Stimulated activated CD4-positive, alpha-beta T cell treated with anti-CD3 and anti-CD28 coated beads, Interleukin-1b, Interleukin-23, amount 100 ng/mL, for 24 hours (primary cell): ENCODE measurements at regions not wholly inside any gene's neighbourhood (a gene's known extent, or its start where the extent isn't known, plus 50 kb on each side); places are given as distances from the start of the nearest gene placed in this dataset.
"Not testable (repeated sequence)": the region's sequence is repeated elsewhere in the genome, so short reads cannot be mapped to it uniquely, and the experiment has no call there.

Experiments used
- DNase-seq, 4 experiments: peaks; one replicate each; pipeline ENCODE4 v3.0.0-alpha.2; 2020; ENCODE audit warnings: low read depth in 4 of 4, low spot score in 1 of 4

GRCh38 chr6:170213637-170214018 is 77.2 kb downstream of the DLL1 start:
- DNase-seq, result not testable (repeated sequence)

GRCh38 chr6:170212956-170213636 is 77.8 kb downstream of the DLL1 start:
- no peak for DNase-seq

DNA sequence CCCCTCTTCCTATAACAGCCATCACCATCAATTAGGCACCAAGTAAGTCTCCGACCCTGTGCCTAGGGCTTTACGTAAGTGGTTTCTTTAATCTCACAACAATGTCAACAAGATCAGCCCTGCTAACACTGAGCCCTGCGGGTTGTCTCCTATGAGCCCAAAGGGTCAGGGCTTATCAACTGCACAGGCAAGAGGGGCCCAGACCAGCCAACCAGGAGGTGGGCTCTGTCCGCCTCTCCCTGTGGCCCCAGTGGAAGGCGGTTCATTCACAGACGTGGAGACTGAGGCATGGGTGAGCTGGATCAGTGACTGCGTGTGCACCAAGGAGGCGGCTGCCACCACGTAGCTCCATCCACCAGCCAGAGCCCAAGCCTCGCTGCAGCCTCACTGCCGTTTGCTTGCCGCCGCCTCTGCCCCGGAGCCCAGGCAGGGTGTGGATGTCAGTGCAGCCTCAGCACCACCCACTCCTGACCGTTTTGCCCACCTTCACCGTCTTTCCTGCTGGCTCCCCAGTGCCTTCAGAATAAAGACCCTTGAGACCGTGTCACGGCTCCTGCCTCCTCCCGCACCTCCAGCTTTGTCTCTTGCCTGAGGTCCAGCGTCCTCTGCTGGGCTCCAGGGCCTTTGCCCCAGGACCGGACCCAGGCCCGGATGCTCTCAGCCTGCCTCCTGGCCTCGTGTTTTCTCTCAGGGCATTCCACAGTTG is 78.7 kb downstream of the DLL1 start:
- no peak for DNase-seq

- no peak for DNase-seq
Measured at GRCh38 chr6:170211404-170212025, 79.4 kb downstream of the DLL1 start.

GRCh38 chr6:170210651-170211403 is 80.1 kb downstream of the DLL1 start:
- DNase-seq, result no peak

DNA sequence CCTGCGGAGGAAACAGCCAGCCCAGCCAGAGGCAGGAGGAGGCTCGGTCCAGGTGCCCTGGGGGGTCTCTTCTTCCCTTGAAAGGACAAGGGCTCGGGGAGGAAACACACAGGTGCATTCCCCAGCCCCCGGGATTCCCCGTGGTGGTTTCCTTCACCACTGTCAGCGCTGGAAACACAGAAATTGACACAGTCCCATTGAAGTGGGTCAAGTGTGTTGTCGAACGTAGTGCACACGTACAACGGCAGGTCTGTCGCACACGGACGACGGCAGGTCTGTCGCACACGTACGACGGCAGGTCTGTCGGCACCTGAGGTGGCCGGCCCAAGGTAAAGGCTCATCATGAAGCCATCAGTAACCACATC is 80.9 kb downstream of the DLL1 start:
- no peak for DNase-seq

GRCh38 chr6:170209354-170210025 is 81.4 kb downstream of the DLL1 start:
- DNase-seq, result no peak

GRCh38 chr6:170208651-170209353 is 82.1 kb downstream of the DLL1 start:
- no peak for DNase-seq

GRCh38 chr6:170208182-170208601 is 82.7 kb downstream of the DLL1 start:
- no peak for DNase-seq

DNA sequence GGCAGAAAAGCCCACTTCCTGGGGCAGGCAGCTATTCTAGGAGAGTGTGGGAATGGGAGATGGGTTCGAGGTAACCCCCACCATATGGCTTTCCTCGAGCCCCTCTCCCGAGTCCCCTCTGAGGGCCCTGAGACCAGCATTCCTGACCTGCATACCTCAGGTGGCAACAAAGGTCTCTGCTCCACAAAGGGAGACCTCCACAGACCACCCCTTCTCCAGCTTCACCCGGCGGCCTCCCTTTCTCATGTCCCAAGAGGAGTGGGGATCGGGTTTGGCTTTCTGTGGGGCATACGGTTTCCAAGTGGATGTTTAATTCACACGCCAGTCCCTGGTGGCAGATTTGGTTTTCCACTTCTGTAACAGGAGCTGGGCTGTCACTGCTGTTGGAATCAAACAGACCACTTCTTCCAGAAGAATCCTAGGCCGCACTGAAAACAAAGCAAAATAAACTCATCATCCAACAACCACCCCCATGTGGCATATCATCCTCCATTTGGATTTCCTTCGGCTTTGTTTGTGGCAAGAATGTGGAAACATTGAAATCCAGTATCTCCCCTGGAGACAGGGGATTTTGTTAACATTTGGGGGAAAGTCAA is 83.2 kb downstream of the DLL1 start:
- DNase-seq, result no peak

- DNase-seq, result no peak
Measured at GRCh38 chr6:170206851-170207431, 83.9 kb downstream of the DLL1 start.

DNA sequence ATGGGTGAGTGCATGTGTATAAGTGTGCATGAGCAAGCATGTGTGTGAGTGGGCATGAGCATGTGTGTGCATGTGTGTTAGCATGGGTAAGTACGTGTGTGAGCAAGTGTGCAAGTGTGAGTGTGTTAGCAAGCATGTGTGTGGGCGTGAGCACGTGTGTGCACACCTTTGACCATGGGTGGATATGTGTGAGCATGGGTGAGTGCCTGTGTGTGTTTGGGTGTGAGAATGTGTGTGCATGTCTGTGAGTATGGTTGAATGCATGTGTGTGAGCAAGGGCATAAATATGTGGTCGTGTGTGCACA is 84.6 kb downstream of the DLL1 start:
- no peak for DNase-seq

DNA sequence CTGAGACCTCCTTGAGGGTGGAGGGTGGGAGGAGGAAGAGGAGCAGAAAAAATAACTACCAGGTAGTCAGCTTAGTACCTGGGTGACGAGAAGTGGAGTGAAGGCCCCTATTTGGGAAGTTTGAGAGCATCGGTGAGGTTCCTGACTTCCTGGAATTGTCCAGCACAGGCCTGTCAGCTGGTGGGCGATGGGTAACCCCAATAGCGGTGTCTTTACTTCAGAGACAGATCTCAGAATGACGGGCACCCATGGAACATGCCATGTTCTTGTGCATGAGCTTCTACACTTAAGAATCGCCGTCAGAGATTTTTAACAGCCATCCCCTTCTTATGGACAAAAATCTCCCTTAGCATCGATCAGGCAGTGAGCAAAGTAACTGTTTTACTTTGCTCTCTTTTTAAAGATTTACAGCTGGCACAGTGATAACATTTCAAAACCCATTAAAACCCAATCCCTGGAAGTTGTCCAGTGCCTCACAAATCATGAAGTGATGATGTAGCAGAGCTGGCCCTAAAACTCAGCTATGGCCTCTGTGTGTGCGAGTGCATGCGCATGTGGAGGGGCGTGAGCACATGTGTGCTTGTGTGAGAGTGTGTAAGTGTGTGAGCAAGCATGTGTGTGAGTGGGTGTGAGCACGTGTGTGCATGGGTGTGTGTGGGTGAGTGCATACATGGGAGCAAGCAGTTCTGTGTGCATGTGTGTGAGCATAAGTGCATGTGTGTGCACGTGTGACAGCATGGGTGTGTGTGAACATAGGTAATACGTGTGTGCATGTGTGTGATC is 85.2 kb downstream of the DLL1 start:
- no peak for DNase-seq

- no peak for DNase-seq
Measured at GRCh38 chr6:170205126-170205525, 85.8 kb downstream of the DLL1 start.

GRCh38 chr6:170203212-170203611 is 87.7 kb downstream of the DLL1 start:
- DNase-seq, result no peak

DNA sequence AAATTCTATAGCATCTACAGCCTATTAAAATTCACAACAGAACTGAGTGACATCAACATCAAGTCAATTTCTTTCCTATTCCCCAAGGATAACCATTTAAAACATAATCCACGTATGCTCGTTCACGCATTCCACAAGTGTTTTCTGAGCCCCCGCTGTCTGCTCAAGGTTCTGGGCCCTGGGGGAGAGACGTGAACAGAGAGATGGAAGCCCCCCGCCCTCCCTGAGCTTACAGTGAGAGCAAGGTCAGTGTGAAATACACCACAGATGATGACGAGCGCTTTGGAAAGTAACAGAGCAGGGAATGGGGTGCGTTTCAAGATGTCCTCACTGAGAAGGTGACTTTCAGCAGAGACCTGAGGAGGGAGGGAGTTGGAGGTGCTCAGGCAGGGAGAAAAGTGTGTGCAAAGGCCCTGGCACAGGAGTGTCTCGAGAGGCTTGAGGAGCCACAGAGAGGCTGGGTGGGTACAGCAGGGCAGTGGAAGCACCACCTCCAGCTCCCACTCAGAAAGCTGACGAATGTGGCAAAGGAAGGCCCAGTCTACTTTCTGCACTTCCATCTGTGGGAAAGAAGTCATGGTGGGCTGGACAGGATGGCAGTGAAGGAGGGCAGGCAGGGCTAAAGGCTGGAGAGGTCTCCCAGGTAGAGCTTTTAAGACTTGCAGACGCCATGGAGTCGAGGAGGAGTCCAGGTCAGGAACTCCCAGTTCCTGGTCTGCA is 88.3 kb downstream of the DLL1 start:
- DNase-seq, result no peak

DNA sequence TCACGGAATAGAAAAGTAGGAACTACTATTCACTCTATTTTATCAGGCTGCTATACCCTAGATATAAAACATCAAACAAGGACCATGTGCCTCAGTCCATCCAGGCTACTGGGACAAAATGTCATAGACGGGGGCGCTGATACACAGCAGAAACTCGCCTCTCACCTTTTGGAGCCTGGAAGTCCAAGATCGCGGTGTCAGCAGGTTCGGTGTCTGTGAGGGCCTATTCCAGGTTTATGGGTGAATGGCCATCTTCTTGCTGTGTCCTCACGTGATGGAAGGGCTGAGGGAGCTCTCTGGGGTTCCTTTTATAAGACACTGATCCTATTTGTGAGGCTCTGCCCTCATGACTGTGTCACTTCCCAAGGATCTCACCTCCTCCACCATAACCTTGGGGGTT is 89.5 kb downstream of the DLL1 start:
- no peak for DNase-seq

DNA sequence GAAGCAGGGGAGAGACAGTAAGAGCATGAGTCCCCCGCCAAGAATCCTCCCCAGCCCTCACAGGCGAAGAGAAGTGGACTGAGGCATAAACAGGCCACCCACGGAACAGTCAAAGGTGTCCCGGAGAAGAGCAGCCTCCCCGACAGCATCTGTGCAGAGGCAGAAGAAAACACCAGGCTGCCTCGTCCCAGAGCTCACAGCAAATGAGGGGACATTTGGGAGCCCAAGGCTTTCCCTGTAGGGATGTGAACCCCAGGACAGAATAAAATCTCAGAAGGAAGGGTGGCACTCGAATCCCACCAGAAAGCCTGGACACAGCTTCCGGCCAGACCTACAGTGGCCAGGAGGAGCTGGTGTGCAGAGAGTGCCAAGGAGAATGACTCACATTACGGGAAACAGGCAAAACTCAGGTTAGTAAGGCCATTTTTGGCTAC is 90.4 kb downstream of the DLL1 start:
- no peak for DNase-seq

GRCh38 chr6:170199716-170200115 is 91.2 kb downstream of the DLL1 start:
- no peak for DNase-seq
